Panc1 (cell line): ENCODE measurements at regions not wholly inside any gene's neighbourhood (a gene's known extent, or its start where the extent isn't known, plus 50 kb on each side); places are given as distances from the start of the nearest gene placed in this dataset.

Experiments used
- ATAC-seq: fragments of 200-7000 bp; cut with Tn5 transposase; 2 replicates; pipeline ENCODE4 v1.9.1; 2020; ENCODE audit warnings: mild to moderate bottlenecking, moderate library complexity
- BruUV-seq: library from RNA; stranded (reverse); fragments of 400-500 nt; replicated peaks from 2 replicates; lab custom pipeline; 2021; lab: Mats Ljungman, UMichigan
- CTCF ChIA-PET: fragments of 300-600 bp; sonication (Branson Sonifier 250); formaldehyde crosslinking; loops from one replicate; lab custom pipeline; 2022; ENCODE audit warnings: antibody characterized with exemption; lab: Charles Lee
- POLR2A ChIA-PET: fragments of 300-600 bp; sonication (Branson Sonifier 250); formaldehyde crosslinking; loops from one replicate; lab custom pipeline; 2022; ENCODE audit warnings: antibody characterized with exemption; lab: Charles Lee
- DNase-seq: peaks from one replicate; pipeline ENCODE4 v3.0.0-alpha.2; 2010; ENCODE audit warnings: low read depth, low spot score
- H3K27ac ChIP-seq: 2 replicates; pipeline ENCODE4 v1.5.1; 2011; ENCODE audit warnings: mild to moderate bottlenecking, low read length, inconsistent platforms
- H3K27me3 ChIP-seq: fragments of 200-500 bp; sonication (Bioruptor generic); 2 replicates; pipeline ENCODE4 v1.6.0; 2014; ENCODE audit warnings: low read length, inconsistent platforms; ENCODE audit not compliant: control insufficient read depth, insufficient read depth
- H3K36me3 ChIP-seq: fragments of 200-500 bp; sonication (Bioruptor generic); 2 replicates; pipeline ENCODE4 v1.5.1; 2014; ENCODE audit warnings: inconsistent platforms, mild to moderate bottlenecking, low read length, moderate library complexity; ENCODE audit not compliant: control insufficient read depth, insufficient read depth
- H3K4me1 ChIP-seq: 2 replicates; pipeline ENCODE4 v1.5.1; 2011; ENCODE audit warnings: inconsistent platforms, mild to moderate bottlenecking, low read length, moderate library complexity; ENCODE audit not compliant: control insufficient read depth, insufficient read depth
- H3K4me3 ChIP-seq, 2 experiments: 2 replicates each; pipeline ENCODE4 v1.5.1; 2011 to 2012; ENCODE audit warnings: low read depth in 2 of 2, low read length in 2 of 2, mild to moderate bottlenecking in 2 of 2, inconsistent platforms in 1 of 2, moderate library complexity in 1 of 2
- H3K9me3 ChIP-seq: fragments of 200-500 bp; sonication (Bioruptor generic); 2 replicates; pipeline ENCODE4 v1.5.1; 2014; ENCODE audit warnings: low read depth, mild to moderate bottlenecking, inconsistent platforms, low read length, moderate library complexity; ENCODE audit not compliant: control insufficient read depth, insufficient read depth
- CTCF ChIP-seq: fragments of 450-650 bp; IDR thresholded peaks from 2 replicates; pipeline ENCODE4 v1.5.1; 2017; ENCODE audit warnings: mild to moderate bottlenecking
- POLR2AphosphoS5 ChIP-seq: IDR thresholded peaks from 2 replicates; pipeline ENCODE4 v1.6.1; 2012; ENCODE audit warnings: mild to moderate bottlenecking, low read depth, low read length, moderate library complexity
- REST ChIP-seq, 2 experiments: IDR thresholded peaks; 2 replicates each; pipeline ENCODE4 v1.6.1; 2011 to 2012; ENCODE audit warnings: low read depth in 2 of 2, control low read depth in 1 of 2, low read length in 1 of 2, mild to moderate bottlenecking in 1 of 2, moderate library complexity in 1 of 2; ENCODE audit not compliant: insufficient read depth in 1 of 2
- SIN3A ChIP-seq: IDR thresholded peaks from 2 replicates; pipeline ENCODE4 v1.6.1; 2012; ENCODE audit warnings: low read depth, mild to moderate bottlenecking, low read length, moderate library complexity, borderline replicate concordance; ENCODE audit not compliant: insufficient read depth
- TCF7L2 ChIP-seq: IDR thresholded peaks from 2 replicates; pipeline ENCODE4 v1.6.1; 2011; ENCODE audit warnings: mild to moderate bottlenecking, low read depth, low read length, inconsistent platforms
- in situ Hi-C: cut with HindIII; loops from 2 replicates; pipeline ENCODE4 v1.10.0; 2016; ENCODE audit warnings: low sequenced_read_pairs, low pct_unique_long_range_greater_than_20kb
- intact Hi-C: fragments of 100-400 bp; cut with micrococcal nuclease; formaldehyde crosslinking; loops from one replicate; pipeline ENCODE4 v1.10.0; 2022; ENCODE audit not compliant: unreplicated experiment

- intact Hi-C loops: loop anchor here (10.0 kb wide), 1 partner anchor 475 kb away; no protein-coding TSS in a partner anchor
- DNase-seq: no peak
- Histone ChIP-seq H3K36me3 (no peaks in the 10 kb centered on the region), H3K4me3 (no peak overlapping the region), H3K4me1 (no peaks in the 10 kb centered on the region), H3K27ac (no peak overlapping the region), H3K27me3 (no peaks in the 10 kb centered on the region), H3K9me3 (no peaks in the 10 kb centered on the region; the same call in 1 of the 2 replicates)
- TF ChIP-seq POLR2AphosphoS5 (no peak), TCF7L2 (no peak), SIN3A (no peak), REST (IDR thresholded peaks at IDR 0.05; ENCODE audit: insufficient read depth in 1 of 2, low read depth in 2 of 2, low read length in 1 of 2) (no peak), CTCF (no peak)
- ChIA-PET POLR2A (no interaction called here), CTCF (no interaction called here)
- no TSS peak for BruUV-seq
- in situ Hi-C loops: no loop called here
- no peak for ATAC-seq
These were observed 570.6 kb downstream of the EFNA5 start for GRCh38 chr5:107100121-107100520.

- H3K27ac ChIP-seq: no peak overlapping the region
- intact Hi-C loops: no loop called here
- H3K9me3 ChIP-seq: no peaks in the 10 kb centered on the region; the same call in 1 of the 2 replicates
- no peak for TF ChIP-seq REST (IDR thresholded peaks at IDR 0.05; ENCODE audit: insufficient read depth in 1 of 2, low read depth in 2 of 2, low read length in 1 of 2)
- H3K27me3 ChIP-seq: no peaks in the 10 kb centered on the region
- H3K4me3 ChIP-seq: no peak overlapping the region
- CTCF ChIA-PET: no interaction called here
- in situ Hi-C loops: no loop called here
- no TSS peak for BruUV-seq
- H3K4me1 ChIP-seq: no peaks in the 10 kb centered on the region
- POLR2A ChIA-PET: no interaction called here
- no peaks in the 10 kb centered on the region for H3K36me3 ChIP-seq
- ATAC-seq: no peak
- DNase-seq: no peak
These were observed 571.2 kb downstream of the EFNA5 start for GRCh38 chr5:107099506-107099905.
